BJ (cell line): ENCODE measurements at regions not wholly inside any gene's neighbourhood (a gene's known extent, or its start where the extent isn't known, plus 50 kb on each side); places are given as distances from the start of the nearest gene placed in this dataset.

Experiments
- CTCF ChIA-PET: fragments of 350-600 bp; formaldehyde crosslinking; extraction: SDS; loops from one replicate; lab custom pipeline; 2021; ENCODE audit warnings: antibody characterized with exemption, inconsistent platforms; lab: Yijun Ruan, JAX
- POLR2A ChIA-PET: fragments of 300-600 bp; sonication (Branson Sonifier 250); formaldehyde crosslinking; extraction: SDS; loops from one replicate; lab custom pipeline; 2021; ENCODE audit warnings: antibody characterized with exemption; lab: Charles Lee
- DNase-seq: peaks from one replicate; pipeline ENCODE4 v3.0.0-alpha.2; 2011; ENCODE audit warnings: low read depth
- H3K27me3 ChIP-seq: 2 replicates; pipeline ENCODE4 v1.6.0; 2011; ENCODE audit warnings: low read length; ENCODE audit not compliant: control insufficient read depth, insufficient read depth
- H3K36me3 ChIP-seq: 2 replicates; pipeline ENCODE4 v1.5.1; 2011; ENCODE audit warnings: low read length; ENCODE audit not compliant: control insufficient read depth, insufficient read depth
- H3K4me3 ChIP-seq: 2 replicates; pipeline ENCODE4 v1.5.1; 2011; ENCODE audit warnings: low read depth, mild to moderate bottlenecking, control low read depth, low read length
- TF ChIP-seq, protein P1 (sequence below): IDR thresholded peaks from 2 replicates; pipeline ENCODE4 v1.5.1; 2011; ENCODE audit warnings: low read depth, mild to moderate bottlenecking, control low read depth, inconsistent platforms, low read length, moderate library complexity; ENCODE audit not compliant: insufficient read depth

DNA sequence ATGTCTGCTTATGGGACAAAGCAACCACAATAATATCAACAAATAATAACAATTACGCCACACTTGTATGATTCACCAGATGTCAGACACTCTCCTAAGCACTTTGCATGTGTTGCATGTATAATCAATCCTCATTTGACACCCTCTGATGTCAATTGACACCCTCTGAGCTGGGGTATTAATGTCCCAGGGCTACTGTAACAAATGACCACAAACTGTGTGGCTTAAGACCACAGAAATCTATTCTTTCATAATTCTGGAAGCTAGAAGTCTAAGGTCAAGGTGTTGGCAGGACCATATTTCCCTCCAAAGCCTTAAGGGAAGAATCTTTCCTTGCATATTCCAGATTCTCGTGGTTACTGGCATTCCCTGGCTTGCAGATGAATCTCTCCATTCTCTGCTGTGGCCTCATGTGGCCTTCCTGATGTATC is 112.7 kb downstream of the NPIPB5 start:
- TF ChIP-seq, protein P1, sequence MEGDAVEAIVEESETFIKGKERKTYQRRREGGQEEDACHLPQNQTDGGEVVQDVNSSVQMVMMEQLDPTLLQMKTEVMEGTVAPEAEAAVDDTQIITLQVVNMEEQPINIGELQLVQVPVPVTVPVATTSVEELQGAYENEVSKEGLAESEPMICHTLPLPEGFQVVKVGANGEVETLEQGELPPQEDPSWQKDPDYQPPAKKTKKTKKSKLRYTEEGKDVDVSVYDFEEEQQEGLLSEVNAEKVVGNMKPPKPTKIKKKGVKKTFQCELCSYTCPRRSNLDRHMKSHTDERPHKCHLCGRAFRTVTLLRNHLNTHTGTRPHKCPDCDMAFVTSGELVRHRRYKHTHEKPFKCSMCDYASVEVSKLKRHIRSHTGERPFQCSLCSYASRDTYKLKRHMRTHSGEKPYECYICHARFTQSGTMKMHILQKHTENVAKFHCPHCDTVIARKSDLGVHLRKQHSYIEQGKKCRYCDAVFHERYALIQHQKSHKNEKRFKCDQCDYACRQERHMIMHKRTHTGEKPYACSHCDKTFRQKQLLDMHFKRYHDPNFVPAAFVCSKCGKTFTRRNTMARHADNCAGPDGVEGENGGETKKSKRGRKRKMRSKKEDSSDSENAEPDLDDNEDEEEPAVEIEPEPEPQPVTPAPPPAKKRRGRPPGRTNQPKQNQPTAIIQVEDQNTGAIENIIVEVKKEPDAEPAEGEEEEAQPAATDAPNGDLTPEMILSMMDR, result no peak

DNA sequence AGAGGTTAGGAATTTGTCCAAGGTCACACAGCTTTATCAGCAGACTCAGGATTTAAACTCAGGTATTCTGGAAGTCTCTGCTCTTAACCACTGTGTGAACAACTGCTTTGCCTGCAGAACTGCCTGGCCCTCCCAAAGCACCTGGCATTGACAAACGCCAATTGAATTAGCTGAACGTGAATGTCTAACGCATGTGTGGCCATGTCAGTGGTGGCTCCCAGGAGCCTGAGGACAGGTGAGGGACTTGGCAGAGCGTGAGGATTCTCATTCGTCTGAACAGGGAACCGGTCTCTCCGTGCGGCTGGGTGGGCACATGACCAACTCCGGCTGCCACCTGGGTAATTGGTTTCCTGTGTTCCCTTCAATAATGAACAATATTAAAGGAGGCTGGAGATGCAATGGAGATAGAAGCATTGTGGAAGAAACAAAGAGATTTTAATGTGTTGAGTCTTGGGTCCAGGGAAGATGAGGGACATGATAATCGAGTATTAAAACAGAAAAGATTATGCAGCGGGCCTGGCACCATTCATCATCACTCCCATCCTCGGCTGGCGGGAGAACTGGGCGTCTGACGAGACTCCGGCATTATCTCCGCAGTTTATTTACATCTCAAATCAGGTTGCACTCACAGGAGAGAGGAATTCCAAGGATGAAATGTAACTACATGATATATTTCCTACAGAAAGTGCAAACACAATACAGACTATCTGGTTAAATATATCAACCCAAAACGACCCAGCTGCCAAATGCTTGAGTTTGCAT is 113.5 kb downstream of the NPIPB5 start:
- DNase-seq, result no peak
- POLR2A ChIA-PET, result no interaction called here
- CTCF ChIA-PET, result no interaction called here
- Histone ChIP-seq H3K4me3 (no peak overlapping the region), H3K36me3 (no peaks in the 10 kb centered on the region), H3K27me3 (peaks cover 8% of the 10 kb centered on the region)
- TF ChIP-seq, protein P1, result no peak

More for the DNA sequence above, 112.7 kb downstream of the NPIPB5 start:
- peak; percentile 27 for DNase-seq
- Histone ChIP-seq H3K36me3 (no peaks in the 10 kb centered on the region), H3K4me3 (no peak overlapping the region), H3K27me3 (peaks cover 10% of the 10 kb centered on the region)
- POLR2A ChIA-PET, result no interaction called here
- CTCF ChIA-PET, result no interaction called here

DNA sequence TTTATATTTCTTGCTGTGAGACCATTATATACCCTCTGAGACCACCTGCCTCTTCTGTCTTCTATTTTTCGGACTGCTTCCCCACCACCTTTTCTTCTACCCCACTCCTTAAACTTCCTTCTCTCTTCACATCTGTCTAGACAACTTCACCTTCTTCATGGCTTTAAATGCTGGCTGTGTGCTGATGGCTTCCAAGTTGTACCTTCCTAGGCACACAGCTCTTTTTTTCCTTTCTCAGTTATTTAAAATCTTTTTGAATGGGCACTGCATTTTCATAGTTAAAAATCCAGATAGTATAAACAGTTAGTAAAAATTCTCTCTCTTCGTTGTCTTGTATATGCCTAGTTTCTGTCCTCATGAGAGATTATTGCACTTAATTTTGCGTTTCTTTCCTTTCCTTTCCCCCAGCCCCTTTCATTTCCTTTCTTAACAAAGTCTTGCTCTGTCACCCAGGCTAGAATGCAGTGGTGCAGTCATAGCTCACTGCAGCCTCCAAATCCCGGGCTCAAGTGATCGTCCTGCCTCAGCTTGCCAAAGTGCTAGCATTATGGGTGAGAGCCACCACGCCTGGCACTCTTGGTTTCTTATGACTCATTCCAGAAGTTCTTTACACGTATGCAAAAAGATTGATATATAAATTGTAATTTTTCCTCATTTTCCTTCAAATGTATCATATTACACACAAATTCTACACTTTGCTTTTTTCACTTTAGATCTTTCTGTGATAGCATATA is 114.3 kb downstream of the NPIPB5 start:
- ChIA-PET CTCF (no interaction called here), POLR2A (no interaction called here)
- TF ChIP-seq, protein P1, result no peak
- no peak for DNase-seq
- H3K4me3 ChIP-seq, result no peak overlapping the region
- no peaks in the 10 kb centered on the region for H3K36me3 ChIP-seq
- H3K27me3 ChIP-seq, result peaks cover 6% of the 10 kb centered on the region

DNA sequence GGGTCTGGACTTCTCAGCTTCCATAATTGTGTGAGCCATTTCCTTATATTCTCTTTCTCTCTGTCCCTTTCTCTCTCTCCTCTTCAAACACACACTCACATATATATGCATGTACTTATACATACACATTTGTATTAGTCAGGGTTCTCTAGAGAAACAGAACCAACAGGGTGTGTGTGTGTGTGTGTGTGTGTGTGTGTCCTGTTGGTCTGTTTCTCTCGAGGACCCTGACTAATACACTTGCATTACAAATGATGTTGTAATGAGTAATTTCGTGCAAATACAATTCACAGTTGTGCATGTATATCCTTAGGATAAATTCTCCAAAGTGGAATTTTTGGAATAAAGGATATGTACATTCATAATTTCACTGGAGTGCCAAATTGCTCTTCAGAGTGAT is 115.3 kb downstream of the NPIPB5 start:
- ChIA-PET POLR2A (no interaction called here), CTCF (no interaction called here)
- Histone ChIP-seq H3K27me3 (peaks cover 2% of the 10 kb centered on the region; the same call in 1 of the 2 replicates), H3K4me3 (no peak overlapping the region), H3K36me3 (no peaks in the 10 kb centered on the region)
- DNase-seq, result no peak
- TF ChIP-seq, protein P1, result no peak

DNA sequence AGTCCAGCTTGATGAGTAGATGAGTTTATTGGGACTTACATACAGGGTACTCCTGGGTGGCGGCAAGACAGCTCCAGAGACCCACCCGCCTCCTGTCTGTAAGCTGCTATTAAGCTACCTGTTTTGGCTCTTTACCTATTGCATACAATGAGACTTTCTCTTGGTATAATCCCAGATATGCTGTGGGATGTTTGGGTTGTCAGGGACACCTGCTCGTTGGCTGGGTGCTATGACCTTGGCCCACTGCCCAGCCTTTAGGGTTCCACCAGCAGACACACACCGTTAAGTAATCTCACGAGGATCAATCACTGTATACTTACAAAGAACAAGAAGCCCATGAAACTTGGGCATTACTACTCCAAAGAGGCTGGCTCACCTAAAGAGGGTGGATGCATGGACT is 116.4 kb downstream of the NPIPB5 start:
- Histone ChIP-seq H3K36me3 (no peaks in the 10 kb centered on the region), H3K27me3 (no peaks in the 10 kb centered on the region), H3K4me3 (no peak overlapping the region)
- no peak for DNase-seq
- CTCF ChIA-PET, result interaction anchor here (1.3 kb wide), 1 partner anchor 13 kb away, joined by 4 read pairs; no protein-coding TSS in a partner anchor
- POLR2A ChIA-PET, result no interaction called here
- TF ChIP-seq, protein P1, result no peak
